ENCODE measurements at regions not wholly inside any gene's neighbourhood (a gene's known extent, or its start where the extent isn't known, plus 50 kb on each side); places are given as distances from the start of the nearest gene placed in this dataset.

GRCh38 chr15:39442898-39443297 is 138.0 kb upstream of the THBS1 start:
- no peak for DNase-seq (ENCODE audit: low read depth in 1 of 2, low spot score in 2 of 2)
- no peaks in the 10 kb centered on the region for H3K36me3 ChIP-seq (ENCODE audit: control insufficient read depth in 2 of 4, insufficient read depth in 4 of 4, low read length in 3 of 4)
- H3K18ac ChIP-seq (ENCODE audit: extremely low read depth, low read length) = no peak overlapping the region
- H4K8ac ChIP-seq (ENCODE audit: extremely low read depth, insufficient read depth, low read length) = no peak overlapping the region
- H4K5ac ChIP-seq (ENCODE audit: insufficient read length, low read depth, low read length) = no peak overlapping the region
- no peak overlapping the region for H3K14ac ChIP-seq (ENCODE audit: insufficient read length)
- H2BK20ac ChIP-seq (ENCODE audit: low read length) = no peak overlapping the region
- ChIA-PET POLR2A (ENCODE audit: partially characterized antibody) (no interaction called here), CTCF (ENCODE audit: partially characterized antibody) (no interaction called here)
- H3K79me1 ChIP-seq (ENCODE audit: low read depth, low read length) = no peaks in the 10 kb centered on the region; the same call in 1 of the 2 replicates
- H3K27me3 ChIP-seq (replicated peaks in 1 of 4; ENCODE audit: control insufficient read depth in 3 of 4, extremely low read depth in 1 of 4, insufficient read depth in 3 of 4, low read length in 3 of 4) = no peaks in the 10 kb centered on the region
- no peak overlapping the region for H3K4me2 ChIP-seq (ENCODE audit: insufficient read depth in 1 of 2, low read depth in 2 of 2, low read length in 2 of 2)
- no peak overlapping the region for H2BK15ac ChIP-seq (ENCODE audit: low read length)
- no peaks in the 10 kb centered on the region for H3K23me2 ChIP-seq (ENCODE audit: low read depth, low read length)
- no peak overlapping the region for H2AK5ac ChIP-seq (ENCODE audit: low read depth, low read length)
- H3K4me1 ChIP-seq (replicated peaks in 1 of 4; ENCODE audit: control insufficient read depth in 3 of 4, insufficient read depth in 4 of 4, low read length in 3 of 4) = peaks cover 0 to 8% (median 0%) of the 10 kb centered on the region in 4 experiments; a peak in 4 of 7 replicates
- no peak for TF ChIP-seq USF2 (IDR thresholded peaks at IDR 0.05; ENCODE audit: low read length)
- no peak for TF ChIP-seq NRF1 (IDR thresholded peaks at IDR 0.05; ENCODE audit: low read depth, low read length)
- TF ChIP-seq POLR2A (IDR thresholded peaks at IDR 0.05; ENCODE audit: control extremely low read depth in 1 of 2, low read depth in 2 of 2, low read length in 2 of 2) = no peak
- TF ChIP-seq KDM1A (IDR thresholded peaks at IDR 0.05; ENCODE audit: borderline replicate concordance, low read length) = no peak
- no peak for TF ChIP-seq KDM4A (IDR thresholded peaks at IDR 0.05; ENCODE audit: low read depth, low read length, severe bottlenecking)
- TF ChIP-seq BACH1 (IDR thresholded peaks at IDR 0.05; ENCODE audit: low read length) = no peak
- no peak for TF ChIP-seq SIN3A (conservative IDR thresholded peaks at IDR 0.05 in 1 of 2, IDR thresholded peaks at IDR 0.05 in 1 of 2; ENCODE audit: low read depth in 1 of 2, low read length in 2 of 2)
- TF ChIP-seq SP1 (IDR thresholded peaks at IDR 0.05; ENCODE audit: low read depth, low read length) = no peak
- TF ChIP-seq SRF (IDR thresholded peaks at IDR 0.05; ENCODE audit: low read depth, low read length) = no peak
- TF ChIP-seq SP4 (IDR thresholded peaks at IDR 0.05; ENCODE audit: low read length) = no peak
- TF ChIP-seq CBX5 (IDR thresholded peaks at IDR 0.05; ENCODE audit: low read depth, low read length) = no peak
- TF ChIP-seq JUN (IDR thresholded peaks at IDR 0.05; ENCODE audit: low read depth, low read length) = no peak
- no peak for TF ChIP-seq RFX5 (IDR thresholded peaks at IDR 0.05; ENCODE audit: borderline replicate concordance, low read depth, low read length)
- TF ChIP-seq CTBP2 (IDR thresholded peaks at IDR 0.05; ENCODE audit: borderline replicate concordance, insufficient read depth, insufficient read length, low read length) = no peak
- no peak for TF ChIP-seq CEBPB (IDR thresholded peaks at IDR 0.05; ENCODE audit: low read depth, low read length)
- no peak overlapping the region for H2BK120ac ChIP-seq (replicated peaks; ENCODE audit: low read depth, low read length)
- H3K27ac ChIP-seq (ENCODE audit: low read depth, low read length) = no peak overlapping the region
- no peak overlapping the region for H3K9ac ChIP-seq (replicated peaks in 1 of 4; ENCODE audit: extremely low read depth in 1 of 4, low read depth in 3 of 4, low read length in 3 of 4)
- H3K56ac ChIP-seq (replicated peaks; ENCODE audit: insufficient read length, low read depth, low read length) = no peak overlapping the region
- H3K9me3 ChIP-seq (ENCODE audit: insufficient read depth in 2 of 2, low read depth in 1 of 2, low read length in 1 of 2) = no peaks in the 10 kb centered on the region
- H4K20me1 ChIP-seq (replicated peaks in 1 of 2; ENCODE audit: control insufficient read depth in 1 of 2, insufficient read depth in 2 of 2, low read length in 2 of 2) = no peaks in the 10 kb centered on the region
- FAIRE-seq = no peak
- H3K79me2 ChIP-seq (ENCODE audit: control insufficient read depth in 1 of 2, insufficient read depth in 2 of 2, low read length in 2 of 2) = no peaks in the 10 kb centered on the region
- H3K23ac ChIP-seq (ENCODE audit: insufficient read length) = no peak overlapping the region
- H2AFZ ChIP-seq (ENCODE audit: low read length) = no peak overlapping the region
- H4K91ac ChIP-seq (replicated peaks; ENCODE audit: insufficient read length, low read length) = no peak overlapping the region
- WGBS, 2 experiments (ENCODE audit: extremely low coverage in 1 of 2, insufficient coverage in 1 of 2, insufficient read length in 1 of 2, insufficient replicate concordance in 2 of 2, low coverage in 1 of 2, low lambda C conversion rate in 2 of 2, missing lambda C conversion rate in 1 of 2) = 94% methylated on average over 2 of the region's 2 CpGs; no CpG with 5 or more reads in 1 of the 2 experiments
- H2BK5ac ChIP-seq (ENCODE audit: low read depth, low read length) = no peak overlapping the region
- H3K4ac ChIP-seq (replicated peaks; ENCODE audit: insufficient read length, low read depth, low read length) = no peak overlapping the region
- no peak overlapping the region for H3K4me3 ChIP-seq (ENCODE audit: extremely low read depth in 1 of 4, insufficient read depth in 2 of 4, low read depth in 3 of 4, low read length in 4 of 4)
- no peak overlapping the region for H2BK12ac ChIP-seq (ENCODE audit: low read depth, low read length)
